WTC11 (cell line): ENCODE measurements at regions not wholly inside any gene's neighbourhood (a gene's known extent, or its start where the extent isn't known, plus 50 kb on each side); places are given as distances from the start of the nearest gene placed in this dataset.

Experiments used
- CBFB ChIP-seq: sonication (generic); formaldehyde crosslinking; IDR thresholded peaks from 2 replicates; pipeline ENCODE4 v1.8.1; 2022; ENCODE audit warnings: mild to moderate bottlenecking, low read depth, missing genetic modification reagents
- CTCF ChIP-seq: fragments of 200-600 bp; IDR thresholded peaks from 2 replicates; pipeline ENCODE4 v1.8.0; 2022; ENCODE audit warnings: antibody characterized with exemption
- E2F4 ChIP-seq: sonication (generic); formaldehyde crosslinking; IDR thresholded peaks from 2 replicates; pipeline ENCODE4 v1.8.1; 2022; ENCODE audit warnings: low read depth, mild to moderate bottlenecking, moderate library complexity, missing genetic modification reagents, borderline replicate concordance
- ESRRA ChIP-seq: sonication (generic); formaldehyde crosslinking; IDR thresholded peaks from 2 replicates; pipeline ENCODE4 v1.8.1; 2022; ENCODE audit warnings: mild to moderate bottlenecking, missing genetic modification reagents, borderline replicate concordance
- FOXJ3 ChIP-seq: sonication (generic); formaldehyde crosslinking; IDR thresholded peaks from 2 replicates; pipeline ENCODE4 v1.9.0; 2021; ENCODE audit warnings: missing genetic modification reagents, mild to moderate bottlenecking, borderline replicate concordance
- IRF1 ChIP-seq: sonication (generic); formaldehyde crosslinking; IDR thresholded peaks from 2 replicates; pipeline ENCODE4 v1.8.0; 2023; ENCODE audit warnings: missing genetic modification reagents
- MAX ChIP-seq: sonication (generic); formaldehyde crosslinking; IDR thresholded peaks from 2 replicates; pipeline ENCODE4 v1.8.0; 2022; ENCODE audit warnings: mild to moderate bottlenecking, missing genetic modification reagents
- MXD4 ChIP-seq: fragments of 250-450 bp; sonication (Bioruptor Pico); IDR thresholded peaks from 2 replicates; pipeline ENCODE4 v1.8.0; 2021; ENCODE audit warnings: mild to moderate bottlenecking, moderate library complexity, borderline replicate concordance
- RELA ChIP-seq: sonication (generic); formaldehyde crosslinking; IDR thresholded peaks from 2 replicates; pipeline ENCODE4 v1.8.1; 2022; ENCODE audit warnings: missing genetic modification reagents, mild to moderate bottlenecking, borderline replicate concordance
- TCF7 ChIP-seq: sonication (generic); formaldehyde crosslinking; IDR thresholded peaks from 2 replicates; pipeline ENCODE4 v1.8.0; 2022; ENCODE audit warnings: mild to moderate bottlenecking, low read depth, missing genetic modification reagents, moderate library complexity
- TEAD4 ChIP-seq: sonication (generic); formaldehyde crosslinking; IDR thresholded peaks from 2 replicates; pipeline ENCODE4 v1.8.0; 2022; ENCODE audit warnings: mild to moderate bottlenecking, missing genetic modification reagents
- USF1 ChIP-seq: sonication (generic); formaldehyde crosslinking; IDR thresholded peaks from 2 replicates; pipeline ENCODE4 v1.8.0; 2022; ENCODE audit warnings: mild to moderate bottlenecking, missing genetic modification reagents
- ZNF532 ChIP-seq: fragments of 250-450 bp; sonication (Bioruptor Pico); IDR thresholded peaks from 2 replicates; pipeline ENCODE4 v1.9.0; 2021; ENCODE audit warnings: mild to moderate bottlenecking, borderline replicate concordance

GRCh38 chr4:145320294-145320693 is 139.9 kb upstream of the OTUD4 start:
- TF ChIP-seq CTCF (no peak), ESRRA (CRISPR knock-in tag) (no peak), ZNF532 (no peak), RELA (no peak), TCF7 (CRISPR knock-in tag) (no peak), USF1 (CRISPR knock-in tag) (no peak), FOXJ3 (CRISPR knock-in tag) (no peak), TEAD4 (CRISPR knock-in tag) (no peak), E2F4 (no peak), MXD4 (CRISPR knock-in tag) (no peak), CBFB (no peak), IRF1 (CRISPR knock-in tag) (no peak), MAX (CRISPR knock-in tag) (no peak)
